Body of pancreas (tissue), 4 donors: ENCODE measurements at regions not wholly inside any gene's neighbourhood (a gene's known extent, or its start where the extent isn't known, plus 50 kb on each side); places are given as distances from the start of the nearest gene placed in this dataset.

Experiments used
- POLR2A ChIP-seq, 3 donors: fragments of 450-650 bp; IDR thresholded peaks; one replicate each; pipeline ENCODE4 v1.6.1; 2016; ENCODE audit warnings: antibody characterized with exemption in 3 of 3, mild to moderate bottlenecking in 2 of 3
- TF ChIP-seq, protein P1 (sequence below), 7 experiments: fragments of 450-650 bp in 4 of 7; fragments of 200-600 bp in 3 of 7; sonication (generic) in 3 of 7; IDR thresholded peaks; one replicate each; pipeline ENCODE4 v1.5.1; 2016 to 2019; ENCODE audit warnings: antibody characterized with exemption in 7 of 7

DNA sequence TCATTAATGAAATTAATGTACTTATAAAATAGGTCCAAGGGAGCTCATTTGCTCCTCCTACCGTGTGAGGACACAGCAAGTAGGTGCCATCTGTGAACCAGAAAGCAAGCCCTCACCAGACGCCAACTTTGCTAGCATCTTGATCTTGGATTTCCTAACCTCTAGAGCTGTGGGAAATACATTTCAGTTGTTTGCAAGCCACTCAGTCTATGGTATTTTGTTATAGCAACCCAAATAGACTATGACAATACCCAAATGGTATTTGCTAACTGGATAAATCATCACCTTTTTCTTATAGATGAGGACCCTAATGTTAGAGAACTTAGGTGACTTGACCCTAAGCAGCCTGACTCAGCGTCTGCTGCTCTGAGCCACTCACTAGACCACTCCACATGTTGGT is 379.6 kb downstream of the HRH4 start:
- TF ChIP-seq, protein P1, sequence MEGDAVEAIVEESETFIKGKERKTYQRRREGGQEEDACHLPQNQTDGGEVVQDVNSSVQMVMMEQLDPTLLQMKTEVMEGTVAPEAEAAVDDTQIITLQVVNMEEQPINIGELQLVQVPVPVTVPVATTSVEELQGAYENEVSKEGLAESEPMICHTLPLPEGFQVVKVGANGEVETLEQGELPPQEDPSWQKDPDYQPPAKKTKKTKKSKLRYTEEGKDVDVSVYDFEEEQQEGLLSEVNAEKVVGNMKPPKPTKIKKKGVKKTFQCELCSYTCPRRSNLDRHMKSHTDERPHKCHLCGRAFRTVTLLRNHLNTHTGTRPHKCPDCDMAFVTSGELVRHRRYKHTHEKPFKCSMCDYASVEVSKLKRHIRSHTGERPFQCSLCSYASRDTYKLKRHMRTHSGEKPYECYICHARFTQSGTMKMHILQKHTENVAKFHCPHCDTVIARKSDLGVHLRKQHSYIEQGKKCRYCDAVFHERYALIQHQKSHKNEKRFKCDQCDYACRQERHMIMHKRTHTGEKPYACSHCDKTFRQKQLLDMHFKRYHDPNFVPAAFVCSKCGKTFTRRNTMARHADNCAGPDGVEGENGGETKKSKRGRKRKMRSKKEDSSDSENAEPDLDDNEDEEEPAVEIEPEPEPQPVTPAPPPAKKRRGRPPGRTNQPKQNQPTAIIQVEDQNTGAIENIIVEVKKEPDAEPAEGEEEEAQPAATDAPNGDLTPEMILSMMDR (IDR thresholded peaks at IDR 0.05) = no peak
- TF ChIP-seq POLR2A (IDR thresholded peaks at IDR 0.05) = no peak
